HAP-1 (cell line): ENCODE measurements at regions not wholly inside any gene's neighbourhood (a gene's known extent, or its start where the extent isn't known, plus 50 kb on each side); places are given as distances from the start of the nearest gene placed in this dataset.
"Not testable (repeated sequence)": the region's sequence is repeated elsewhere in the genome, so short reads cannot be mapped to it uniquely, and the experiment has no call there.

Experiments
- DNase-seq, 2 experiments: peaks; one replicate each; pipeline ENCODE4 v3.0.0-alpha.2; 2016 to 2020; ENCODE audit warnings: low spot score in 2 of 2
- H3K27me3 ChIP-seq: fragments of 250-450 bp; sonication (Bioruptor Pico); 2 replicates; pipeline ENCODE4 v1.5.1; 2020; ENCODE audit warnings: low read depth, mild to moderate bottlenecking, moderate library complexity
- H3K36me3 ChIP-seq: fragments of 250-450 bp; sonication (Bioruptor Pico); replicated peaks from 2 replicates; pipeline ENCODE4 v1.5.1; 2020; ENCODE audit warnings: mild to moderate bottlenecking
- H3K4me1 ChIP-seq: fragments of 250-450 bp; sonication (Bioruptor Pico); 2 replicates; pipeline ENCODE4 v1.5.1; 2020; ENCODE audit warnings: mild to moderate bottlenecking
- H3K4me3 ChIP-seq: fragments of 250-450 bp; sonication (Bioruptor Pico); 2 replicates; pipeline ENCODE4 v1.5.1; 2020; ENCODE audit warnings: mild to moderate bottlenecking, moderate library complexity
- H3K9me3 ChIP-seq: fragments of 250-450 bp; sonication (Bioruptor Pico); 2 replicates; pipeline ENCODE4 v1.5.1; 2020; ENCODE audit warnings: mild to moderate bottlenecking, moderate library complexity
- in situ Hi-C: fragments of 300-500 bp; cut with MboI; formaldehyde crosslinking; loops from 3 replicates; pipeline ENCODE4 v1.14.3; 2020; ENCODE audit warnings: low sequenced_read_pairs, inconsistent platforms, mixed read lengths

- H3K36me3 ChIP-seq: no peaks in the 10 kb centered on the region
- H3K4me1 ChIP-seq: no peaks in the 10 kb centered on the region
- no peaks in the 10 kb centered on the region for H3K9me3 ChIP-seq
Observed at GRCh38 chrX:883588-883987, 253.0 kb downstream of the SHOX start.

DNA sequence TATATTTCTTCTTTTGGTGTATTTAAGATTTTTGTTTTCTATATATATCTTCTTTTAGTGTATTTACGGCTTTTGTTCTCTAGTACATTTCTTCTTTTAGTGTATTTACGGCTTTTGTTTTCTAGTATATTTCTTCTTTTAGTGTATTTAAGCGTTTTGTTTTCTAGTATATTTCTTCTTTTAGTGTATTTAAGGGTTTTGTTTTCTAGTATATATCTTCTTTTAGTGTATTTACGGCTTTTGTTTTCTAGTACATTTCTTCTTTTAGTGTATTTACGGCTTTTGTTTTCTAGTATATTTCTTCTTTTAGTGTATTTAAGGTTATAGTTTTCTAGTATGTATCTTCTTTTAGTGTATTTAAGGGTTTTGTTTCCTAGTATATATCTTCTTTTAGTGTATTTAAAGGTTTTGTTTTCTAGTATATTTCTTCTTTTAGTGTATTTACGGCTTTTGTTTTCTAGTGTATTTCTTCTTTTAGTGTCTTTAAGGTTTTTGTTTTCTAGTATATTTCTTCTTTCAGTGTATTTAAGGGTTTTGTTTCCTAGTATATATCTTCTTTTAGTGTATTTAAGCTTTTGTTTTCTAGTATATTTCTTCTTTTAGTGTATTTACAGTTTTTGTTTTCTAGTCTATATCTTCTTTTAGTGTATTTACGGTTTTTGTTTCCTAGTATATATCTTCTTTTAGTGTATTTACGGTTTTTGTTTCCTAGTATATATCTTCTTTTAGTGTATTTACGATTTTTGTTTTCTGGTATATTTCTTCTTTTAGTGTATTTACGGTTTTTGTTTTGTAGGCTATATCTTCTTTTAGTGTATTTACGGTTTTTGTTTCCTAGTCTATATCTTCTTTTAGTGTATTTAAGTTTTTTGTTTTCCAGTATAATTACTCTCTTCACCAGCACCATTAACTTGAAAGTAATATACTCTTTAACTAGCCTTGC lies 249.4 kb downstream of the SHOX start:
- H3K36me3 ChIP-seq, H3K9me3 ChIP-seq, H3K4me3 ChIP-seq, H3K4me1 ChIP-seq, H3K27me3 ChIP-seq, DNase-seq, in situ Hi-C loops: not testable (repeated sequence)

More at GRCh38 chrX:883588-883987, 253.0 kb downstream of the SHOX start:
- in situ Hi-C loops: no loop called here
- H3K27me3 ChIP-seq: no peaks in the 10 kb centered on the region
- H3K4me3 ChIP-seq: no peak overlapping the region
- no peak for DNase-seq

DNA sequence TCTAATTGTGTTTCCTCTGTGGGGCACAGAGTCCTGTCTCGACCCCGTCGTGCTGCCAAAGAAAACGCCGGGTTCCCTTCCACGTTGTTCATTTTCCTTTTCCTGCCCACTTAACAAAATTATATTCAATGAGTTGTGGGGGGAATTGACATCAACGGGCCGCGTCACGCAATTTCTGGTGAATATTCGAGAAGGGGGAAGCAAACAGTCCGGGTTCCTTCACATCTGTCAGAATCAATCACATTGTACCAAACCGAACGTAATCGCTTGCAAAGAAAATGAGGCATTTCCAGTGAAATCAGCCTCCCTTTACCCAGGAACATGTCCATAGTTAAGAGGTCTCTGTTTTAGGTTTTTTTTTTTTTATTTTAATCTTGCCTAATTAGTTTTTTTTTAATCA lies 243.5 kb downstream of the SHOX start:
- Histone ChIP-seq H3K36me3 (no peaks in the 10 kb centered on the region), H3K4me1 (no peaks in the 10 kb centered on the region), H3K4me3 (no peak overlapping the region), H3K9me3 (no peaks in the 10 kb centered on the region), H3K27me3 (no peaks in the 10 kb centered on the region)
- DNase-seq: no peak
- in situ Hi-C loops: no loop called here

- Histone ChIP-seq H3K4me3 (no peak overlapping the region), H3K4me1 (no peaks in the 10 kb centered on the region), H3K9me3 (no peaks in the 10 kb centered on the region), H3K36me3 (no peaks in the 10 kb centered on the region), H3K27me3 (no peaks in the 10 kb centered on the region)
- DNase-seq: no peak
- in situ Hi-C loops: no loop called here
Observed at GRCh38 chrX:873016-873415, 242.4 kb downstream of the SHOX start.

DNA sequence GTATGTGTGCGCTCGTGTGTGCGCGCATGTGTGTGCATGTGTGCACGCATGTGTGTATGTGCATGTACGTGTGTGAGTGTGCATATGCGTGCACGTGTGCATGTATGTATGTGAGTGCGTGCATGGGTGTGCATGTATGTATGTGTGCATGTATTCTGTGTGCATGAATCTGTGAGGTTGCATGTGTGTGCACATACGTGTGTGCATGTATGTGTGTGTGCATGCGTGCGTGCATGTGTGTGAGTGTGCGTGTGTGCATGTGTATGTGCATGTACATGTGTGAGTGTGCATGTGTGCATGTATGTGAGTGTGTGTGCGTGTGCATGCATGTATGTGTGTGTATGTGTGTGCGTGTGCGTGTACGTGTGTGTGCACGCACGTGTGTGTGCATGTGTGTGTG lies 241.5 kb downstream of the SHOX start:
- in situ Hi-C loops: no loop called here

DNA sequence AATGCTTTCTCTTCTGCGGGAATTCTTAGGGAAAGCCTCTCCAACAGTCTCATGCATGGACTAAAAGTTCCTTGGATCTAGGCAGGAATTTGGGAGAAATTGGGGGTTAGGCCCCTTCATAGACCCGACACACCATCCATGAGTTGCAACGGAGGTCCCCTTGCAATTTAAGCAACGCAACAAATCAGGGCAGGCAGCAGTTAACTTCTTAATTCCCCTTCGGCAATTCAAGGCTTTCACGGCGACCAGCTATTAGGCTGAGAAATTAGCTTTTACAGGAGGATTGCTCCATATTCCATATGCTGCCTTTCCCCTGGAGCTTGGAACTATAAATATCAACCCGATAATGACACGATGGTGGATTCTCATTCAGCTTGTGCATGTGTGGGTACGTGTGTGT lies 241.0 kb downstream of the SHOX start:
- Histone ChIP-seq H3K36me3 (no peaks in the 10 kb centered on the region), H3K4me1 (no peaks in the 10 kb centered on the region), H3K27me3 (no peaks in the 10 kb centered on the region), H3K9me3 (no peaks in the 10 kb centered on the region), H3K4me3 (no peak overlapping the region)
- DNase-seq: no peak
- in situ Hi-C loops: no loop called here

More for the DNA sequence above, 241.5 kb downstream of the SHOX start:
- Histone ChIP-seq H3K4me3 (no peak overlapping the region), H3K27me3 (no peaks in the 10 kb centered on the region), H3K9me3 (no peaks in the 10 kb centered on the region), H3K4me1 (no peaks in the 10 kb centered on the region), H3K36me3 (no peaks in the 10 kb centered on the region)
- DNase-seq: no peak

DNA sequence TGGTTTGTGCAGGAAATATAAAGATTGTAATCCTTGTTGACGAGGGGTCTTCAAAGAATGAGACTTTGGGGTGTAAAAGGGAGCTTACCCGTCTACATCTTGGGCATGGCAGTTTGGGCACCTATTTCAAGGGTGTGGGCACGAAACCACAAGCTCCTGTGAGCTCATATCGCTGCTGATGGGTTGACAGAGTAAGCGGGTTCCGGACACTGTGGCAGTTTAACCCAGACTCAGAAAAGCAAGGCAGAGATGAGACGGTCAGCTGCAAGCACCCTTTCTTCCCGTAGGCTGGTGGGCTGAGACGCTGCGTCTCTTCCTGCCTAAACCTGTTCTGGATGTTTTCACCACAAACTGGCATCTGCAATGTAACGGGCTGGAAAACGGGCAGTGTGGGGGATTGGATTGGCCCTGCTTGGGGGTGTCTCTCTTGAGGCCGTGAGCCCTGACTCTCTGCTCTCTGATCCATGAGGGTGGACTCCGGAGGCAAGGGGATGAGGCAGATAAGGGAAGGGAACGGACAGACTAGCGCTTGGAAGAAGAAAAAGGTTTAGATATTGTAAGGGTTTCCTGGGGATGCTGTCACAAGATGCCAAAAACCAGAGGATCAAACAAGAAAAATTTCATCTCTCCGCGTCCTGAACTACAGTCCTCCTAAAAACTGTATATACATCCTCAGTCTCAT lies 237.5 kb downstream of the SHOX start:
- in situ Hi-C loops: no loop called here
- Histone ChIP-seq H3K36me3 (no peaks in the 10 kb centered on the region), H3K9me3 (no peaks in the 10 kb centered on the region), H3K27me3 (no peaks in the 10 kb centered on the region), H3K4me1 (no peaks in the 10 kb centered on the region), H3K4me3 (no peak overlapping the region)
- no peak for DNase-seq

DNA sequence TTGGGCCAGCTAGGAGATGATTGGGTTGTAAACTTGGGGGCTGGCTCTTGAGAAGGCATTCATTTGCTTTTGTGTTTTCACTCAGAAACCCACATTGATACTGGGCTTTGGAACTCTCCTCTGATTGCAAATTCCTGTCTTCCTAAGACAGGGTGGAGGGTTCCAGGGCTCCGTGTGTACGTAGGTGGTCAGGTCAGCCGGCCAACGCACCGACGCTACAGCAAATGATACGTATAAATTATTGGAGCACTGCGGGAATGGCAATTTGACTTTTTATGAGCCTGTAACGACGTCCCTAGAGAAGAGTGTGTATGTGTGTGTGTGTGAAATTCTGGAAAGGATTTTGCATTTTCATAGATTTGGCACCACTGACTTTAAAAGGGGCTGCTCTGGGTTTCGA lies 236.9 kb downstream of the SHOX start:
- no peaks in the 10 kb centered on the region for H3K27me3 ChIP-seq
- H3K36me3 ChIP-seq: no peaks in the 10 kb centered on the region
- in situ Hi-C loops: no loop called here
- no peaks in the 10 kb centered on the region for H3K4me1 ChIP-seq
- H3K4me3 ChIP-seq: no peak overlapping the region
- no peak for DNase-seq
- H3K9me3 ChIP-seq: no peaks in the 10 kb centered on the region

DNA sequence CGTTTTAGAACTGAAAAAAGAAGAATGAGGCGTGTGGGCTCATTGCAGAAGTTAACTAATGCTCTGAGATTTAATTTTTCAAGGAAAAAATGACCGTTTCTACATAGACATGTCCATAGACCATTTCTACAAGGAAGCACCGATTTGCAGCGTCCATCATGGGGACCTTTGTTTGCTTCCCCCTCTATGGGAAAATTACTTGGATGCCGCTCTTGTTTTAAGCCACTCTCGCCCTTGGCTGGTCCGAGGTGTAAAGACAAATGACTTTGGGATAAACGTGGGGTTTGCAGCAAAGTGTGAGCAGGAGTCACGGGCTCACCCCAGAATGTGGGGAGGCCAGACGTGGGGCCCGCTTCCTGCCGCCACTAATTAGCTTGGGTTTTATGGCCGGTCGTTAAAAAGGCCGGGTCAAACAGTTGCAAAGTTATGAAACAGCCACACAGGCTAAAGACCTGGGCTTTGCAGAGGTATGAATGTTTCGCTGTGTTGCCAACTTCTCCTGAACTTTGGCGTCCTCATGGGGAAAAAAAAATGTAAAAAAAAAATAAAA lies 235.9 kb downstream of the SHOX start:
- Histone ChIP-seq H3K9me3 (no peaks in the 10 kb centered on the region), H3K27me3 (no peaks in the 10 kb centered on the region), H3K4me1 (no peaks in the 10 kb centered on the region), H3K36me3 (no peaks in the 10 kb centered on the region), H3K4me3 (no peak overlapping the region)
- no peak for DNase-seq
- in situ Hi-C loops: no loop called here

- in situ Hi-C loops: no loop called here
- H3K4me3 ChIP-seq: no peak overlapping the region
- no peaks in the 10 kb centered on the region for H3K9me3 ChIP-seq
- no peaks in the 10 kb centered on the region for H3K27me3 ChIP-seq
- H3K36me3 ChIP-seq: no peaks in the 10 kb centered on the region
- no peaks in the 10 kb centered on the region for H3K4me1 ChIP-seq
- DNase-seq: no peak
Observed at GRCh38 chrX:865422-865821, 234.8 kb downstream of the SHOX start.

DNA sequence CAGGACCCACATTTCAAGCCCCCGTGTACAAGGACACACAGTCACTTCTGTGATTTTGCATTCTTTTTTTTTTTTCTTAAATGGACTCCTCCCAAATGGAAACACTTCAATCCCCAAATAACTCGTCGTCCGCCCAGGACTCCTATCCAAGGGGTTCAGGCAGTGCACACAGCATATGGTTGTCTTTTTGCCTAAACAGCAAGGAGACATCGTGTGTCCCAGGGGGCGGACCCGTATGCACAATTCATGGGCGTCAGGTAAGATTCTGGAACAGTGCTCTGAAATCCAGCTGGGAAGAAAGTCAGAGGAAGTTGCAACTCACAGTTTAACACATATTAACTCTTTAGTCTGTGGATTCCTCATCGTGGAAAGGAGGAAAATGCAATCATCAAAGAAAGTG lies 231.3 kb downstream of the SHOX start:
- DNase-seq: no peak
- in situ Hi-C loops: no loop called here
- Histone ChIP-seq H3K4me1 (no peaks in the 10 kb centered on the region), H3K4me3 (no peak overlapping the region), H3K9me3 (peaks cover 2% of the 10 kb centered on the region; the same call in 1 of the 2 replicates), H3K27me3 (no peaks in the 10 kb centered on the region), H3K36me3 (no peaks in the 10 kb centered on the region)

- Histone ChIP-seq H3K4me3 (no peak overlapping the region), H3K36me3 (no peaks in the 10 kb centered on the region), H3K27me3 (no peaks in the 10 kb centered on the region), H3K9me3 (peaks cover 2% of the 10 kb centered on the region; the same call in 1 of the 2 replicates), H3K4me1 (no peaks in the 10 kb centered on the region)
- in situ Hi-C loops: no loop called here
- DNase-seq: no peak
Observed at GRCh38 chrX:861340-861890, 230.8 kb downstream of the SHOX start.

- in situ Hi-C loops: no loop called here
- DNase-seq: no peak
- peaks cover 4% of the 10 kb centered on the region; the same call in 1 of the 2 replicates for H3K9me3 ChIP-seq
- no peak overlapping the region for H3K4me3 ChIP-seq
- no peaks in the 10 kb centered on the region for H3K4me1 ChIP-seq
- no peaks in the 10 kb centered on the region for H3K36me3 ChIP-seq
- H3K27me3 ChIP-seq: no peaks in the 10 kb centered on the region
Observed at GRCh38 chrX:859329-859728, 228.7 kb downstream of the SHOX start.
